ENCODE measurements at regions not wholly inside any gene's neighbourhood (a gene's known extent, or its start where the extent isn't known, plus 50 kb on each side); places are given as distances from the start of the nearest gene placed in this dataset.

- H3K9me3 ChIP-seq (replicated peaks), result peaks cover 75% of the 10 kb centered on the region
- no peaks in the 10 kb centered on the region for H3K36me3 ChIP-seq
- H3K4me1 ChIP-seq, result no peaks in the 10 kb centered on the region
- H3K27me3 ChIP-seq (ENCODE audit: low read depth), result no peaks in the 10 kb centered on the region
- H3K27ac ChIP-seq (replicated peaks), result no peak overlapping the region
- H3K4me3 ChIP-seq, result no peak overlapping the region
- intact Hi-C loops (cut with micrococcal nuclease), result no loop called here
- no peak for DNase-seq
- TF ChIP-seq CTCF (IDR thresholded peaks at IDR 0.05; ENCODE audit: borderline replicate concordance), result no peak
Measured at GRCh38 chr4:166377578-166377977, 504.5 kb downstream of the TLL1 start.

GRCh38 chr4:166386491-166387360 is 513.7 kb downstream of the TLL1 start:
- no peaks in the 10 kb centered on the region for H3K27me3 ChIP-seq (ENCODE audit: low read depth)
- H3K27ac ChIP-seq (replicated peaks), result no peak overlapping the region
- H3K4me3 ChIP-seq, result no peak overlapping the region
- TF ChIP-seq CTCF (IDR thresholded peaks at IDR 0.05; ENCODE audit: borderline replicate concordance), result no peak
- DNase-seq, result no peak
- intact Hi-C loops (cut with micrococcal nuclease), result no loop called here
- H3K9me3 ChIP-seq (replicated peaks), result no peaks in the 10 kb centered on the region
- H3K36me3 ChIP-seq, result no peaks in the 10 kb centered on the region
- no peaks in the 10 kb centered on the region for H3K4me1 ChIP-seq

GRCh38 chr4:166391501-166391900 is 518.5 kb downstream of the TLL1 start:
- Histone ChIP-seq H3K4me3 (no peak overlapping the region), H3K27ac (replicated peaks) (no peak overlapping the region), H3K4me1 (no peaks in the 10 kb centered on the region), H3K27me3 (ENCODE audit: low read depth) (no peaks in the 10 kb centered on the region), H3K36me3 (no peaks in the 10 kb centered on the region), H3K9me3 (replicated peaks) (no peaks in the 10 kb centered on the region)
- TF ChIP-seq CTCF (IDR thresholded peaks at IDR 0.05; ENCODE audit: borderline replicate concordance), result no peak
- intact Hi-C loops (cut with micrococcal nuclease), result no loop called here
- DNase-seq, result no peak

GRCh38 chr4:166399021-166399420 is 526.0 kb downstream of the TLL1 start:
- Histone ChIP-seq H3K4me3 (no peak overlapping the region), H3K4me1 (no peaks in the 10 kb centered on the region), H3K9me3 (replicated peaks) (peaks cover 4% of the 10 kb centered on the region), H3K27me3 (ENCODE audit: low read depth) (no peaks in the 10 kb centered on the region), H3K36me3 (no peaks in the 10 kb centered on the region), H3K27ac (replicated peaks) (no peak overlapping the region)
- intact Hi-C loops (cut with micrococcal nuclease), result no loop called here
- DNase-seq, result no peak
- no peak for TF ChIP-seq CTCF (IDR thresholded peaks at IDR 0.05; ENCODE audit: borderline replicate concordance)

GRCh38 chr4:166400270-166400894 is 527.3 kb downstream of the TLL1 start:
- H3K27me3 ChIP-seq (ENCODE audit: low read depth), result no peaks in the 10 kb centered on the region
- H3K9me3 ChIP-seq (replicated peaks), result peaks cover 4% of the 10 kb centered on the region
- intact Hi-C loops (cut with micrococcal nuclease), result no loop called here
- no peaks in the 10 kb centered on the region for H3K36me3 ChIP-seq
- no peak overlapping the region for H3K27ac ChIP-seq (replicated peaks)
- H3K4me1 ChIP-seq, result no peaks in the 10 kb centered on the region
- H3K4me3 ChIP-seq, result no peak overlapping the region
- no peak for TF ChIP-seq CTCF (IDR thresholded peaks at IDR 0.05; ENCODE audit: borderline replicate concordance)
- DNase-seq, result no peak
